Stimulated activated CD4-positive, alpha-beta T cell treated with anti-CD3 and anti-CD28 coated beads, Interleukin-1b, Interleukin-23, amount 100 ng/mL, for 24 hours (primary cell): ENCODE measurements at regions not wholly inside any gene's neighbourhood (a gene's known extent, or its start where the extent isn't known, plus 50 kb on each side); places are given as distances from the start of the nearest gene placed in this dataset.
A peak's percentile ranks its signal among the peaks of the same experiment; 100 is the strongest.

ENCODE experiments used
- DNase-seq, 4 experiments: peaks; one replicate each; pipeline ENCODE4 v3.0.0-alpha.2; 2020; ENCODE audit warnings: low read depth in 4 of 4, low spot score in 1 of 4

DNA sequence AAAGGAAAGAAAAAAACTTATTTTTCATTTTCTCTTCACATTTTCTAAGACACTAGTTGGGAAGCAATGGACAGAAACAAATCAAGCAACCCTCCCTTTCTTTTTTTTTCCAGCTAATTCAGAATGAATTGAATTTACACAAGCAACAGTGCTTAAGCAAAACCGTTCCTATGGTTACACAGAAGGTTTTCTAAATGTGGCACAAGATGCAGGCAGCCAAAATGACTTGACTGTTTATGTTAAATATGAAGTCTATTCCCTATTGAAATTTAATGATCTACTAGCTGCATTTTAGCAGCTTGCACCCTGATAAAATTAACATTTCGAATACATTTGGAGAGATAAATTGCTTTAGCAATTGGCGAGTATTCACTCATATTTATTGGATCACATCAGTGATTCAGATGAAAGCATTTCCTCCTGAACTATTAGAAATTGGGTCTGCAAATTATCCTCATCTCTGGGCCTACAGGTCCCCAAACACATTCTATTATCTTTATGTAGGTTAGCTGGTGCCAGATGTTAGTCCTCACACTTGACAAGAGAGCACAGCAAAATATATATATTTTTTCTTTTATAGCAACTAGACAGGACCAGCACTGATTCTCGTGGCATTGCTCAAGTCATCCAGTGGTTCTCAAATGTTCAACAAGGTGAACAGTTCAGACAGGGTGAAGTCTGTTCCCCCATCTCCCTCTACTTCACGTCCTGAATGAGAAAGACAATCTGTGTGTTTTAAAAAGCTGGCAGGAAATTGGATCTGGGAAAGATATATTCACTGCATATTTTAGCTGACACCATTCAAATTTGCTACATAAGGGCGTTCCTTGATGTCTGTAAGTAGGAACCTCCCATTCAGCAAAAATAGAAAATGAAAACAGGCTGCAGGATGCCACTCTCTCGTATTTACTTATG, 463.6 kb upstream of the KCNMB2 start:
- DNase-seq = no peak

DNA sequence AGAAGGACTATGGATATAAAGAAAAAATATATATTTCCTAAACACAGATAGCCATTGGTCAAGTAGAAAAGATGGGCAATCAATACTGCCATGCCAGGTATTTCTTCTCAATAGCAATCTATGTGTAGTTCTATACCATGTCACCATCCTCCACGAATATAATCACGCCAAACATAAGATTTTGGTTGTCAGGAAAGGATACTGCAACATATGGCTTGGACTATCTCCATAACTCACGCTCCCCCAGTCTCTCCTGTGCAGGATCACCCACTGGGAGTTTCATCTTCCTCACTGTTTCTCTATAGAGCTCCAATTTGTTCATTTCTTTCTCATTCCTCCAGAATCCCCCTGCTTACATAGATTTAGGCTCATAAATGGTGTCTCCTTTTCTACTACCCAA, 462.9 kb upstream of the KCNMB2 start:
- no peak for DNase-seq

DNA sequence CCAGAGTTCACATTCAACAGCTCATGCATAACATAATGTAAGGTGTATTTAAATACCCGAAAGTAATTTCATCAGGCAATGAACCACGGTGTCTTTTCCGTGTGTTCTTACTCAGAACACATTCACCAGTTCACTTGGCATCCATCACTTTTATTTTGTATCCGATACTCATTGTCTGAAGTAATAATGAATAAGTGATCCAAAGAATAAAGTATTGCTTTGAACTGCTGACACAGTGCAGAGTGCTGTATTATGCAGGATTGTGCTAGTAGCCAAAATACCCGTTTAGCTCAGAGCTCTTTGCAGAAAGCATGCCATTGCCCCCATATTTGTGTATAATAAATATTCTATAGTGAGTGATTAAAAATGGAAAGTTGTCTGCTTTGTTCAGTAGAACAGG, 460.9 kb upstream of the KCNMB2 start:
- no peak for DNase-seq

DNA sequence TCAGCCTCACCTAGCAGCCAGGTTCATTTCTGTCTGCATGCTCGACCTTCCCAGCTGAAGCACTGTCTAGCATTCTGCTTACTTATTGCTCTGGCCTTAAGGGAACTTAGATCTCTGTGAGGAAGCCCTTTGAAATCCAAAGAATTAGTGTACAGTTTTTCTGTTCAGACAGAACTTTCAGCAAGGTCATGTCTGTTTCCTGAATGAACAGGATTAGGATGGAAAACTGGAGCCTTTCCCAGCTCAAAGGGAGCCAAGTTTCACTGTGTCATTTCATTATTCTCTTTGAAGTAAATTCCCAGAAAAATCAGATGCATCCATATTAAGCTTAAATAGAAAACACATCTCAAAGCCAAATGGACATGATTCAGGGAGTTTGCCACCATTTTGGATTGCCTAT, 457.3 kb upstream of the KCNMB2 start:
- no peak for DNase-seq

DNA sequence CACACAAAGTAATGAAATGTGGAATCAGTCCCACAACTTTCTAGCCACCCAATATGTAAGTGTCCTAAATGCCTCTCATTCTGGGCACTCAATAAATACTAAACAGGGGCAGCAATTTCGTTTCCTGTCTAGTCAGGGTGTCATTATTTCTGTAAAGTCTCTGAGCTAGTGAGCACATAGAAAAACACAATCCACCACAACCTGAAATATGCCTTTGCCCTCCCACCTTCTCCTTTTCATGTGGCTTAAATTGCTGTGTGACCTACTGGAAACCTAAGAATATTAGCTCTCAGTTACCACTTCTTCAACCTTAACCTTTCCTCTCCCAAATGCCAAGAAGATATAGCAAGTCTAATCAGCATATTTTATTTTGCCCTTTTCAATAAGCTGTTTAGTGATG, 456.3 kb upstream of the KCNMB2 start:
- no peak for DNase-seq

DNA sequence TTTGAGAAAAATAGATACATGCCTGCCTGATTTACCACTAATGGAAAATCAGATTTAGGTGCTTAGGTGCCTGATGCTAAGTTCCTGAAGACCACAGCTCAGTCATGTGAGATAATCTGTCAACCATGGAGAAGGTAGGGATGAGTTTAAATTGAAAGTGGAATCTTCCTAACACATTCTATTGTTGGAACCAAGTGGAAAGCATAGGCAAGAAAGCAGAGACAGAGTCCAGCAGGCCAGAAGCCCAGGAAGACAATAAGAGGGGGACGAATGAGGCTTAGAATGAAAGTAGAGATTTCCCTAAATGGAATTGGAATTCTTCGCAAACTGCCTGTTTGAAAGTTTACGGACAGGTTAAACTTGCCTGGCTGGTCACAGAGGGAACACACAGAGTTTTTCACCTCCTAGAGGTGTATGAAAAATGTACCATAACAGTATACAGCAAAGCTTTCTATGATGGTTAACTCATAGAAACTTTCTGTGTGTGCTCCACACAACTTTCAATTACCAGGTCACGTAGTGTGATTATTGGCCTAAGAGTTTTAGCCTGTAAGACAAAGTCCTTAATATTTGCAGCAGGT, 453.8 kb upstream of the KCNMB2 start:
- DNase-seq = no peak

DNA sequence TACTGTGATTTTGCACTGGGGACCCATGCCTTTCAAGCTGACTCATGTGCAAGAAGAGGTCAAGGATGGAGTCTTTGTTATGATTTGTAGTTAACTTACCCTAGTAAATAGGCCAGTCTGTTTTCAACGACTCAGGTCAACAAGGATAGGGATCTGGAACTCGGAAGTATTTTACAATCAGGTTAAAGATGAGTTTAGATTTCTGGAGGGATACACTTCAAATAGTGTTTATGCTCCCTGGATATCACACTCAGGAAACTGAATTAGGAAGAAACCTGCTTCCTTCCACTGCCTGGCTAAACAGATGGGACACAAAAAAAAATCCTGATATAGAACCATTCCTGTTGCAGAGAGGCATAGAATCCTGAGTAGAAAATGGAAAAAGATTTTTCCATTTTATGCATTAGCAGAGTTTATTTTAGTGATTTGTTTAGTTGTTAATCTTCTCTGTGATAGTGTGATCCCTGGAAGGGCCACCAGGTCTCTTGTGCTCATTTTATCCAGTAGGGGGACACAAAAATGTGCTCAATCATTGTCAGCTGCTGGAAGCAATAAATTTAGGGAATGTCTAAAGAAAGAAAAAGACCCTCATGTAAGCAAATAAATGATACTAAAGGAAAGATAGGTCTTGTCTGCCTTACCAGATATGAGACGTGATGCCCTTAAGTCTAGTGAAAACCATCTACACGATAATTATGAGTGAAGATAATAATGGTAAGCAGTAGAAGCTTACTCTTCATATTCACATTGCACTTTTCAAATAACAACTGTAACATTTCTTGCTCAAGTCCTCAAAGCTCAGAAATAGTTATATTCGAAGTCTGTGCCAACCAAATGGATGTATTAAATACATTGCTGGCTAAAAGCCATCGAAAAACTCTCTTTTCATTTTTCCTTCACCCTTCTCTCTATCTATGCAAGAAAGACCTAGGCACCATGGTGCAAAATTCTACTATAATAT, 452.1 kb upstream of the KCNMB2 start:
- no peak for DNase-seq

DNA sequence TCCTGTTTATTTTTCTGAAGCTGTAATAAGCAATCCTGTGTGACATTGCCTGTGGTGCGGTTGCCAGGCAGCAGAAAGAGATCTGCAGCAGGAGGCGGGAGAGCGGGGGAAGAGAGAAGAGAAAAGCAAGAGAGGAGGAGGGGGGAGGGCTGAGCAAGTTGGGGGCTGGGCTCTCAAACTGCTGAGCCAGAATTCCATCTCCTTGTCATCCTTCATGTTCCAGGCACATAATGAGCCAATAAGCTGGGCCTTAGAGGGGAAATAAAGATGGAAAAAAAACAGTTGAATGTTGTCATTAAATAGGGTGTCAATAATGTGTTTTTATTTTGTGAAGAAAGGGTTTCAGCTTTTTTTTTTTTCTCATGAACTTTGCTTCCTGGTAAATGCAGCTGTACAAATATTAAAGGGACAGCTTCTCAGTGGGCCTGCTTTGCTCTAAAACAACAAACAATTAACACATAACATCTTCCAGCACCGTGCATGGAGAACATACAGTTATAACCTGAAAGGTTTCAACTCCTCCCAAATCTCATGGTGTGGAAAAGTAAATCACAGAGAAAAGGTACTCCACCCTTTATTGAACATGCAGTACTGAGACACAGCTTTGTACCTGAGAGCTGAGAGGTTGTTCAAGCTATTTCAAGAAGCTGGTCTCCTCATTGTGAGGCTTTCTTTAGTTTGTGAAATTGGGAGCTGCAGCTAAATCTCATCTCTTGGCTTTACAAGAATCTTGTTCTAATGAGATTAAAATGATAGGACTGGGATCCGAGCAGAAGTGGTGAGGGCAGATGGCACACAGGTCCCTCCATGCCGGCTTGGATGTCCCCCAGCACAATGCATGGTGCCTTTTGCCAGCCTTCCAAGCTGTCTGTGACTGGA, 451.1 kb upstream of the KCNMB2 start:
- DNase-seq = peak in 2 of 4 experiments; percentile 4 to 12

DNA sequence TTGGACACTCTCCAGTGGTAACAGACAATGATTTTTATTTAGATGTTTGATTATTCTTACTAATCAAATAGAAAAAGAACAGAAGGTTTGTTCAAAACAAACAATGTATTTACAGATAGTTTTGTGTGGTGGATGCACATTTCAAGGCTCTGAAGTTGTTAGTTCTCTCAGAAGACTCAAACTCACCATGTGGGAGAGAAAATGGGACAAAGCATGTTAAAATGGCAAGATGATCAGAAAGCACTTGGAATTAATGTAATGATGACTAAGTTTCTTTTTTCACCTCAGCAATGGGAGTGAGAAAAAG, 450.5 kb upstream of the KCNMB2 start:
- DNase-seq = no peak

DNA sequence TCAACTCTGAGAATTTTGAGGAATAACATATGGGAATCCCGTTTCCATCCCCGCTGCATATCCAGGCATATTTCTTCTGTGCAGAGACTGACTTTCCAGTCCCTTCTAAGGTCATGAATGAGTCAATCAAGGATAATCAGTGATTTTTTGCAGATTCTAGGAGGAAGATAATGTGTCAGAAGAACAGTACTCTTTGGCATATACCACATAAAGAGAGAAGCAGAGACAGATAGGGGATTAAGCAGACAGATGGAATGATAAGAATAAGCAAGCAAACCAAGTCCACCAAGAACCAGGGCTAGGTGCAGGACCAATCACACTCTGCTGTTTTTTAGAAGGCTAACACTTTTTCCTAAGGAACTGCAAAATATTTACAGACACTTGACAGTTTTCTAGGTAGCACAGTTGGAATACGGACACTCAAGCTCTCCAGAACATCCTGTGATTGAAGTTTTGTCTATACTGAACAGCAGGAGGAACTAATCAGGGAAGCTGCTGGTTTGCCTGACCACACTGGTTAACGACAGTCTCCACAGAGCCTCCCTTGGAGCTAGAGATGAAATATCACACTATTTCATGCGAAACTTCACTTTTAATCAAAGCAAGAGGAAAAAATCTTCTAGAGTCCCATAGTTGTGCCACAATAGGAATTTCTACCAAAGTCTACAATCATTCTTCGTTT, 450.0 kb upstream of the KCNMB2 start:
- DNase-seq = no peak

DNA sequence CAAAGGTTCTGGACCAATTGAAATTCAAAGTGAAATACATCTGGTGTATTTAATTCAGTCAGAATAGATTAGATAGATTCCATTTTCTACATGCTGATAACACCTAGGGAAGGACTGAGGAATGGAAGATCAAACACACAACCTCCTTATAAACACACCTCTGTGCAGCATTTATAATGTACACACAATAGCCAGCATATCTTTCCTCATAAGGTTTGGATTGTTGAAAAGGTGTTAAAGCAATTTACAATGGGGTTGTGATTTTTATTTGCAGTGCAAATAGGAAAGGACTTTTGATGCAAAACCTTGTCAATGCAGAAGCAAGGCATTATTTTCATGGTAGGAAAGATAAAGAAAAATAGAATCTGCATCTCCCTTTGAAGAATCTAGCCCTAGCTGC, 448.9 kb upstream of the KCNMB2 start:
- no peak for DNase-seq

DNA sequence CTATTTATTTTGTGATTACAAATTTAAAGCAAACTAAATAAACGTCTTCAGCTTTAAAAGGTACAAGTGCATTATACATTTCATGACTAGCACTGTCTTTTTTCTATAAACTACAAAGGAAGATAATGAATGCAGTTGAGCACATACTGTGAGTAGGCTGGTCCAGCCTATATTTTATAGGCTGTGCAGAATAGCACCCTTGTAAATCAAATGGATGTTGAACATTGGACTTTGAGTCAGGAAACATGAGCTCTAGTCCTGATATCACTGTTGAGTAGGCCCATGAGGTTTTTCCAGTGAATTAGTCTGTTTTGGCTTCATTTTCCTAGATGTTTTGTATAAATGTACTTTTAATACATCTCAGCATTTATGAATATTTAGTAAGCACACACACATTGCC, 447.3 kb upstream of the KCNMB2 start:
- no peak for DNase-seq

DNA sequence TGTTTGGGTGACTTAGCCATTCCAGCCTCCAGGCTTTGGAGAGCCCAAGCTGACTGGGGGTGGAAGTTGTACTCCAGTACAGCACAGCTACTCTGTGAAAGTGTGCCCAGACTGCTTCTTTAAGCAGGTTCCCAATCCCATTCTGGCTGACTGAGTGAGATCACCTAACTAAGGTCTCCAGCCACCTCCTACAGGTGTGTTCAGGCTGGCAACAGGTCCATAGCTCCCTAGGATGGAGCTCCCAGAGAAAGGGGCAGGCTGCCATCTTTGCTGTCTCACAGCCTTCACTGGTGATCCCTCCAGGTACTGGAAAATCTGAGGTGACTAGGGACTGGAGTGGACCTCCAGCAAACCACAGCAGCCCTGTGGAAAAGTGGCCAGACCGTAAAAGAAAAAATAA, 445.3 kb upstream of the KCNMB2 start:
- DNase-seq = no peak

DNA sequence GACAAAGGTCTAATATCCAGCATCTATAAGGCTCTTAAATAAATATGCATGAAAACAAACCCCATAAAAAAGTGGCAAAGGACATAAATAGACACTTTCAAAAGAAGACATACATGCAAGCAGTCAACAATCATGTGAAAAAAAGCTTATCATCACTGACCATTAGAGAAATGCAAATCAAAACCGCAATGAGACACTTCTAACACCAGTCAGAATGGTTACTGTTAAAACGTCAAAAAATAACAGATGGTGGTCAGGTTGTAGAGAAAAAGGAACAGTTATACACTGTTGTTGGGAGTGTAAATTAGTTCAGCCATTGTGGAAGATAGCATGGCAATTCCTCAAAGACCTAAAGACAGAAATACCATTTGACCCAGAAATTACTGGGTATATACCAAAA, 440.7 kb upstream of the KCNMB2 start:
- no peak for DNase-seq

DNA sequence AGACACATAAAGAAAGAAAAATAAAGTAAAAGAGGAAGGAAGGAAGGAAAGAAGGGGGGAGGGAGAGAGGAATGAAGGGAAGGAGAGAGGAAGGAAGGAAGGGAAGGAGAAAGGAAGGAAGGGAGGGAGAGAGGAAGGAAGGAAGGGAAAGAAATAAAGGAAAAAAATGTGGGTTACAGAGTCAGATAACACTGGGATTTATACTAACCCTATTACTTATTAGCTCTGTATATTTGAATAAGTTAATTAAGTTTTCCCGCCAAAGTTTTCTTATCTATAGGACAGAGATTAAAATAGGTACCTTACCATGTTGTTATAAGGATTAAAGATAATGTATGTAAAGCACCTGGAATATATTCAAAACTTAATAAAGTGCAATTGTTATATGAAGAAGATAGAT, 439.3 kb upstream of the KCNMB2 start:
- DNase-seq = no peak

DNA sequence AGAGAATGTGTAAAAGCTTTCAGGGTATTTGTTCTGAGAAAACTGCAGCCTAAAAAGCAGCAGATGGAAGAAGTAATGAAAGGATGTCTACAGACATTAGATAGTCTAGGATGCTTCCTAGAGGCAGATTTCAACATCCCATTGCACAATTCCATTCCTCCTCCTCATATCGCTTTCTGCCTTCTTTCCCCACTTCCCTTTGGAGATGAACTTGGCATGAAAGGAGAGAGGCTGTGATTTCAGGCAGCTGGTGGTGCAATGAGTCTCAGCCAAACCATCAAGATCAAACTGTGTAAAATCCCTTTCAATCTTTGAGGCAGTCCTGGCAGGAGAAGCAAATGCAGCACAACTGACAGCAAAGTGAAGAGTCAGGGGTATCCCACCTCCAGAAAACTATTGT, 438.7 kb upstream of the KCNMB2 start:
- DNase-seq = no peak

DNA sequence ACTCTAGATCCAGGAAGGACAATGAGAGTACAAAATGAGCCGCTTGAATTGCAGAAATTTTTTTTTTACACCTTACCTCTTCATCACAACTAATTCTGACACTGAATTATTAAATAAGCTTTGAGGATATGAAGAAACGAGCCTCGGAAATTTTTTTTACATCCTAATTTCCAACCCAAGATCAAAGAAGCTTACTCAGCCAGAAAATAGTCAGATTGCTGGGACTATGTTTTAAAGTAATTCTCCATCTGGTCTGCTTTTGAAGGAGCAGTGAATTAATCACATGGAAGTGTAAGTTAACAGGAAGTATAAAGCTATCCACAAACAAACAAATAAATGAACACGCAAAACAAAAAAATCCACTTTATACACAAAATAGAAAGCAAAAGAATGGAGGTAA, 437.0 kb upstream of the KCNMB2 start:
- no peak for DNase-seq

DNA sequence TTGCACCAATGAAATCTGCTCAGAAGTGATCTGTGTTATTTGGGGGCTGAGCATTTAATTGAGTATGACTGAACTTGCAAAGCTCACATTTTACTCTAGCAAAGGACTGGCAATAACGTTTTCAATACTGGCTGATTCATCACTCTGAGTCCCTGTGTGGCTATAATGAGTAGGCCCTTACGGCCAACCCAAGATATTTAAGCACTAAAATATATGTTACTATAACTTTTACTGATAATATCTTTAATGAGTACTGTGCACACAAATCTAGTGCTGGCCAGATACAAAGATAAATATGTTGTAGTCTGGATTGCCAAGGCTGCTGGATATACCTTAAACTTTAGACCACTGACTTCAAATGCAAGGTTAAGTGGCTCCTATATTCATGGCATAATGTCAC, 436.4 kb upstream of the KCNMB2 start:
- DNase-seq = no peak

DNA sequence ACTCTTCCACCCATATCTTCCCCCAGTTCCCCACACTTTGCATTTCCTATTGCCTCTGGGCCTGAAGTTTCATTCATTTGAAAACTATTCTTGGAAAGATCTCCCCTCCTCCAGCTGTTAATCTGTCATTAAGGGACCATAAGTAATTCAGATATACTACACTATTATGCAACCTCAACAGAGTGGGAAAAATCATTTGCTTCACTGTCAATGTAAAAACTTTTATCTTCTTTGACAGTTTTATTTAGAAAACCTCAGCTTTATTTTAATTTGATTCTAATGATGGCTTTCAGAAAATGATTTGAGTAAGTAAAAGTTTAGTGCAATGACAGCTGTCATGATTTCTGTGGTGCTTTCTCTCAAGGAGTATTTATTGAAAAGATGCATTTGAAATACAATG, 435.3 kb upstream of the KCNMB2 start:
- no peak for DNase-seq

DNA sequence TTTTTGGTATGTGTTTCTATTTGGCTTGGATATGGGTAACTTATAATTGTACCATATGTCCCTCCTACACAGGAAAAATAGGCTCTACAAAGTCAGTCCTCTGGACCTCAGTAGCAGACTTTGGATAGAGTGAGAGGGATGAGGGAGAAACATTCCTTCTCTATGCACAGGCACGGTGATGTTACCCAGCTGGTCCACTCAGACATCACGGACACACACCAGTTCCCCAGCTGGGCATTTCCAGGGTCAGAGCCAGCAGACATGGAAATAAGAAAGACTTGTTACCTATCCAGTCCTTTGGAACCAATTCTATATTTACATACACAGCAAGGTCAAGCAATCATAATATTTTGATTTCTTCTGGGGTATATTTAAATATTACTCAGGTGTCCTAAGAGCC, 433.1 kb upstream of the KCNMB2 start:
- no peak for DNase-seq
